Keratinocyte (primary cell): ENCODE measurements at regions not wholly inside any gene's neighbourhood (a gene's known extent, or its start where the extent isn't known, plus 50 kb on each side); places are given as distances from the start of the nearest gene placed in this dataset.

ENCODE experiments used
- DNase-seq: peaks from one replicate; pipeline ENCODE4 v3.0.0-alpha.2; 2011; ENCODE audit warnings: low read depth, missing footprints, low spot score
- FAIRE-seq: peaks from 2 replicates; lab custom pipeline; 2011; peaks lifted over from hg19 to GRCh38; lab: Jason Lieb, UNC
- H2AFZ ChIP-seq: 2 replicates; pipeline ENCODE4 v1.6.0; 2012; ENCODE audit warnings: low read length, control low read depth, inconsistent platforms; ENCODE audit not compliant: control insufficient read depth
- H3K27ac ChIP-seq: 2 replicates; pipeline ENCODE4 v1.5.1; 2011; ENCODE audit warnings: low read length; ENCODE audit not compliant: control insufficient read depth, insufficient read depth
- H3K27me3 ChIP-seq: 3 replicates; pipeline ENCODE4 v1.6.0; 2011; ENCODE audit warnings: low read length; ENCODE audit not compliant: control insufficient read depth, insufficient read depth; ENCODE audit errors: extremely low read depth
- H3K36me3 ChIP-seq, 2 experiments: 2 replicates in 1 of 2; 3 replicates in 1 of 2; pipeline ENCODE4 v1.5.1; 2011; ENCODE audit warnings: low read length in 2 of 2, mild to moderate bottlenecking in 1 of 2; ENCODE audit not compliant: control insufficient read depth in 2 of 2, insufficient read depth in 2 of 2; ENCODE audit errors: extremely low read depth in 1 of 2
- H3K4me1 ChIP-seq: 3 replicates; pipeline ENCODE4 v1.5.1; 2011; ENCODE audit warnings: low read length; ENCODE audit not compliant: control insufficient read depth, insufficient read depth; ENCODE audit errors: extremely low read depth
- H3K4me2 ChIP-seq: 3 replicates; pipeline ENCODE4 v1.6.0; 2011; ENCODE audit warnings: low read depth, low read length; ENCODE audit not compliant: control insufficient read depth, insufficient read depth; ENCODE audit errors: extremely low read depth
- H3K4me3 ChIP-seq, 3 experiments: fragments of 200-600 bp in 1 of 3; sonication (generic) in 1 of 3; 2 replicates in 2 of 3; 3 replicates in 1 of 3; pipeline ENCODE4 v1.5.1; 2011 to 2016; ENCODE audit warnings: low read length in 3 of 3, mild to moderate bottlenecking in 3 of 3, control low read depth in 2 of 3, inconsistent platforms in 1 of 3, low read depth in 1 of 3, mixed read lengths in 1 of 3, mixed run types in 1 of 3, moderate library complexity in 1 of 3; ENCODE audit not compliant: control insufficient read depth in 2 of 3, insufficient read depth in 2 of 3; ENCODE audit errors: extremely low read depth in 1 of 3
- H3K79me2 ChIP-seq: 2 replicates; pipeline ENCODE4 v1.6.0; 2012; ENCODE audit warnings: low read length; ENCODE audit not compliant: control insufficient read depth, insufficient read depth
- H3K9ac ChIP-seq: 3 replicates; pipeline ENCODE4 v1.6.0; 2011; ENCODE audit warnings: low read length; ENCODE audit not compliant: control insufficient read depth, insufficient read depth; ENCODE audit errors: extremely low read depth
- H3K9me1 ChIP-seq: 3 replicates; pipeline ENCODE4 v1.6.0; 2011; ENCODE audit warnings: low read length; ENCODE audit not compliant: control insufficient read depth, insufficient read depth; ENCODE audit errors: extremely low read depth
- H3K9me3 ChIP-seq: 2 replicates; pipeline ENCODE4 v1.5.1; 2012; ENCODE audit warnings: low read depth, low read length; ENCODE audit not compliant: control insufficient read depth
- H4K20me1 ChIP-seq: 3 replicates; pipeline ENCODE4 v1.6.0; 2011; ENCODE audit warnings: low read length; ENCODE audit not compliant: control insufficient read depth, insufficient read depth; ENCODE audit errors: extremely low read depth
- CTCF ChIP-seq, 3 experiments: IDR thresholded peaks in 1 of 3; conservative IDR thresholded peaks in 1 of 3; optimal IDR thresholded peaks in 1 of 3; 2 replicates in 2 of 3; 3 replicates in 1 of 3; pipeline versions ENCODE3 to v1.5.1; 2011; ENCODE audit warnings: low read length in 3 of 3, mild to moderate bottlenecking in 3 of 3, moderate library complexity in 2 of 3, control low read depth in 1 of 3, inconsistent platforms in 1 of 3; ENCODE audit not compliant: insufficient read depth in 2 of 3; ENCODE audit errors: extremely low read depth in 1 of 3
- EZH2 ChIP-seq: IDR thresholded peaks from one replicate; pipeline ENCODE4 v1.6.1; 2012; ENCODE audit warnings: inconsistent platforms, mild to moderate bottlenecking, low read length, moderate library complexity
- dilution Hi-C: fragments of 300-500 bp; cut with MboI; formaldehyde crosslinking; loops from one replicate; pipeline ENCODE4 v1.7.0; 2020; ENCODE audit warnings: low sequenced_read_pairs; ENCODE audit not compliant: extremely low pct_ligation_motif_present

- H3K9me1 ChIP-seq: no peaks in the 10 kb centered on the region
- H3K27me3 ChIP-seq: no peaks in the 10 kb centered on the region
- TF ChIP-seq EZH2: no peak
- TF ChIP-seq CTCF (optimal IDR thresholded peaks at IDR 0.05 in 1 of 3, IDR thresholded peaks at IDR 0.05 in 1 of 3, conservative IDR thresholded peaks at IDR 0.05 in 1 of 3; ENCODE audit: extremely low read depth in 1 of 3, insufficient read depth in 2 of 3, low read length in 3 of 3): no peak
- no peaks in the 10 kb centered on the region for H3K79me2 ChIP-seq
- DNase-seq (no peak), FAIRE-seq (no peak)
- H3K9me3 ChIP-seq: no peaks in the 10 kb centered on the region
- no peak overlapping the region for H3K4me3 ChIP-seq
- no peaks in the 10 kb centered on the region for H3K36me3 ChIP-seq
- H3K4me2 ChIP-seq: no peak overlapping the region
- dilution Hi-C loops: no loop called here
- no peak overlapping the region for H3K9ac ChIP-seq
- no peak overlapping the region for H2AFZ ChIP-seq
- no peak overlapping the region for H3K27ac ChIP-seq
- H4K20me1 ChIP-seq: no peaks in the 10 kb centered on the region
- H3K4me1 ChIP-seq: no peaks in the 10 kb centered on the region
These were observed 189.0 kb upstream of the MEF2C start for GRCh38 chr5:89071941-89072331.

GRCh38 chr5:89071101-89071940 is 188.3 kb upstream of the MEF2C start:
- Histone ChIP-seq H3K27me3 (no peaks in the 10 kb centered on the region), H3K27ac (no peak overlapping the region), H3K79me2 (no peaks in the 10 kb centered on the region), H3K36me3 (no peaks in the 10 kb centered on the region), H4K20me1 (no peaks in the 10 kb centered on the region), H3K4me2 (no peak overlapping the region), H3K4me1 (no peaks in the 10 kb centered on the region), H3K9ac (no peak overlapping the region), H3K9me1 (no peaks in the 10 kb centered on the region), H2AFZ (no peak overlapping the region), H3K9me3 (no peaks in the 10 kb centered on the region), H3K4me3 (no peak overlapping the region)
- no peak for DNase-seq
- dilution Hi-C loops: no loop called here
- FAIRE-seq: no peak
- TF ChIP-seq EZH2: no peak
- TF ChIP-seq CTCF (optimal IDR thresholded peaks at IDR 0.05 in 1 of 3, IDR thresholded peaks at IDR 0.05 in 1 of 3, conservative IDR thresholded peaks at IDR 0.05 in 1 of 3; ENCODE audit: extremely low read depth in 1 of 3, insufficient read depth in 2 of 3, low read length in 3 of 3): no peak
